HG03460 (cell line): ENCODE measurements at regions not wholly inside any gene's neighbourhood (a gene's known extent, or its start where the extent isn't known, plus 50 kb on each side); places are given as distances from the start of the nearest gene placed in this dataset.
"Not testable (repeated sequence)": the region's sequence is repeated elsewhere in the genome, so short reads cannot be mapped to it uniquely, and the experiment has no call there.

Source experiments
- ATAC-seq: cut with Tn5 transposase; IDR thresholded peaks from one replicate; pipeline ENCODE4 v1.9.1; 2021; ENCODE audit not compliant: unreplicated experiment

- no peak for ATAC-seq
These were observed 391.6 kb upstream of the FKBP1C start for GRCh38 chr6:62819640-62820039.

GRCh38 chr6:62808565-62809293, 402.5 kb upstream of the FKBP1C start:
- no peak for ATAC-seq

- ATAC-seq, result no peak
These were observed 405.8 kb upstream of the FKBP1C start for GRCh38 chr6:62805431-62805830.

GRCh38 chr6:62803094-62803493, 408.2 kb upstream of the FKBP1C start:
- no peak for ATAC-seq

- ATAC-seq, result no peak
These were observed 414.1 kb upstream of the FKBP1C start for GRCh38 chr6:62797190-62797589.

GRCh38 chr6:62775427-62776022, 435.7 kb upstream of the FKBP1C start:
- ATAC-seq, result no peak

GRCh38 chr6:62766174-62766573, 445.1 kb upstream of the FKBP1C start:
- not testable (repeated sequence) for ATAC-seq

- no peak for ATAC-seq
These were observed 446.4 kb upstream of the FKBP1C start for GRCh38 chr6:62764841-62765240.

- ATAC-seq, result no peak
These were observed 447.9 kb upstream of the FKBP1C start for GRCh38 chr6:62763125-62763912.

GRCh38 chr6:62746968-62747367, 460.9 kb upstream of the KHDRBS2 start:
- ATAC-seq, result no peak

- ATAC-seq, result no peak
These were observed 460.1 kb upstream of the KHDRBS2 start for GRCh38 chr6:62746161-62746560.

- ATAC-seq, result no peak
These were observed 454.6 kb upstream of the KHDRBS2 start for GRCh38 chr6:62740596-62740995.

- ATAC-seq, result no peak
These were observed 454.1 kb upstream of the KHDRBS2 start for GRCh38 chr6:62740171-62740570.

- ATAC-seq, result no peak
These were observed 451.8 kb upstream of the KHDRBS2 start for GRCh38 chr6:62737792-62738191.

GRCh38 chr6:62721408-62721807, 435.4 kb upstream of the KHDRBS2 start:
- no peak for ATAC-seq

- no peak for ATAC-seq
These were observed 430.7 kb upstream of the KHDRBS2 start for GRCh38 chr6:62716719-62717118.

GRCh38 chr6:62714112-62714511, 428.1 kb upstream of the KHDRBS2 start:
- no peak for ATAC-seq

GRCh38 chr6:62711750-62712149, 425.7 kb upstream of the KHDRBS2 start:
- ATAC-seq, result no peak

- no peak for ATAC-seq
These were observed 421.9 kb upstream of the KHDRBS2 start for GRCh38 chr6:62707914-62708313.

- ATAC-seq, result no peak
These were observed 421.1 kb upstream of the KHDRBS2 start for GRCh38 chr6:62707156-62707555.

- ATAC-seq, result no peak
These were observed 397.0 kb upstream of the KHDRBS2 start for GRCh38 chr6:62683063-62683462.

GRCh38 chr6:62681108-62681507, 395.1 kb upstream of the KHDRBS2 start:
- ATAC-seq, result no peak
